ENCODE measurements at regions not wholly inside any gene's neighbourhood (a gene's known extent, or its start where the extent isn't known, plus 50 kb on each side); places are given as distances from the start of the nearest gene placed in this dataset.

- no peak for DNase-seq (ENCODE audit: low spot score)
These were observed 54.5 kb upstream of the PLXNA2 start for GRCh38 chr1:208298593-208299269.

- DNase-seq (ENCODE audit: low spot score) = no peak
These were observed 56.0 kb upstream of the PLXNA2 start for GRCh38 chr1:208300084-208300770.

GRCh38 chr1:208302699-208303238 is 58.6 kb upstream of the PLXNA2 start:
- no peak for DNase-seq (ENCODE audit: low spot score)

GRCh38 chr1:208303743-208304712 is 59.8 kb upstream of the PLXNA2 start:
- DNase-seq (ENCODE audit: low spot score) = no peak

- DNase-seq (ENCODE audit: low spot score) = no peak
These were observed 64.0 kb upstream of the PLXNA2 start for GRCh38 chr1:208308221-208308620.

GRCh38 chr1:208309771-208310170 is 65.6 kb upstream of the PLXNA2 start:
- DNase-seq (ENCODE audit: low spot score) = no peak

GRCh38 chr1:208312706-208313105 is 68.5 kb upstream of the PLXNA2 start:
- no peak for DNase-seq (ENCODE audit: low spot score)

GRCh38 chr1:208314431-208314830 is 70.2 kb upstream of the PLXNA2 start:
- no peak for DNase-seq (ENCODE audit: low spot score)

- DNase-seq (ENCODE audit: low spot score) = no peak
These were observed 74.1 kb upstream of the PLXNA2 start for GRCh38 chr1:208318150-208318734.

- no peak for DNase-seq (ENCODE audit: low spot score)
These were observed 79.8 kb upstream of the PLXNA2 start for GRCh38 chr1:208324005-208324404.

- no peak for DNase-seq (ENCODE audit: low spot score)
These were observed 81.8 kb upstream of the PLXNA2 start for GRCh38 chr1:208326033-208326432.

- no peak for DNase-seq (ENCODE audit: low spot score)
These were observed 85.1 kb upstream of the PLXNA2 start for GRCh38 chr1:208329300-208329699.

- DNase-seq (ENCODE audit: low spot score) = no peak
These were observed 88.0 kb upstream of the PLXNA2 start for GRCh38 chr1:208332036-208332773.

GRCh38 chr1:208332774-208333126 is 88.6 kb upstream of the PLXNA2 start:
- no peak for DNase-seq (ENCODE audit: low spot score)

- DNase-seq (ENCODE audit: low spot score) = no peak
These were observed 89.5 kb upstream of the PLXNA2 start for GRCh38 chr1:208333676-208334075.

- no peak for DNase-seq (ENCODE audit: low spot score)
These were observed 91.4 kb upstream of the PLXNA2 start for GRCh38 chr1:208335371-208336136.

GRCh38 chr1:208336137-208336518 is 91.9 kb upstream of the PLXNA2 start:
- no peak for DNase-seq (ENCODE audit: low spot score)

- DNase-seq (ENCODE audit: low spot score) = no peak
These were observed 95.7 kb upstream of the PLXNA2 start for GRCh38 chr1:208339911-208340310.

- no peak for DNase-seq (ENCODE audit: low spot score)
These were observed 99.0 kb upstream of the PLXNA2 start for GRCh38 chr1:208343226-208343625.

- DNase-seq (ENCODE audit: low spot score) = no peak
These were observed 100.1 kb upstream of the PLXNA2 start for GRCh38 chr1:208344202-208344857.

All from SK-N-DZ (cell line).